IMR-90 (cell line): ENCODE measurements at regions not wholly inside any gene's neighbourhood (a gene's known extent, or its start where the extent isn't known, plus 50 kb on each side); places are given as distances from the start of the nearest gene placed in this dataset.

Experiments
- ATAC-seq: fragments of 200-7000 bp; cut with Tn5 transposase; 2 replicates; pipeline ENCODE4 v1.9.1; 2020; ENCODE audit warnings: low read depth, mild to moderate bottlenecking, moderate library complexity
- BruUV-seq: library from RNA; stranded (reverse); fragments of 400-500 nt; replicated peaks from 2 replicates; lab custom pipeline; 2021; lab: Mats Ljungman, UMichigan
- CTCF ChIA-PET: fragments of 300-600 bp; formaldehyde crosslinking; extraction: SDS; loops from one replicate; lab custom pipeline; 2021; ENCODE audit warnings: antibody characterized with exemption; lab: Yijun Ruan, JAX
- POLR2A ChIA-PET: fragments of 300-600 bp; sonication (Branson Sonifier 250); formaldehyde crosslinking; loops from one replicate; lab custom pipeline; 2022; ENCODE audit warnings: antibody characterized with exemption; ENCODE audit not compliant: unreplicated experiment; lab: Charles Lee
- DNase-seq: peaks from one replicate; pipeline ENCODE4 v3.0.0; 2013
- H2AFZ ChIP-seq: replicated peaks from 2 replicates; pipeline ENCODE3; 2013; ENCODE audit warnings: low read length, mild to moderate bottlenecking; ENCODE audit not compliant: poor library complexity
- H2AK5ac ChIP-seq: 2 replicates; pipeline ENCODE4 v1.6.1; 2013; ENCODE audit warnings: low read depth, low read length, inconsistent platforms
- H2AK9ac ChIP-seq: replicated peaks from 2 replicates; pipeline ENCODE3; 2013; ENCODE audit warnings: mild to moderate bottlenecking, low read depth, low read length, moderate library complexity; ENCODE audit not compliant: poor library complexity
- H2BK120ac ChIP-seq: 2 replicates; pipeline ENCODE4 v1.6.1; 2013; ENCODE audit warnings: low read depth, low read length, inconsistent platforms
- H2BK15ac ChIP-seq: 3 replicates; pipeline ENCODE4 v1.6.1; 2013; ENCODE audit warnings: low read depth, low read length, inconsistent platforms
- H2BK20ac ChIP-seq: 2 replicates; pipeline ENCODE4 v1.6.1; 2013; ENCODE audit warnings: low read depth, mild to moderate bottlenecking, inconsistent platforms, low read length, moderate library complexity
- H2BK5ac ChIP-seq: 2 replicates; pipeline ENCODE4 v1.6.1; 2013; ENCODE audit warnings: mild to moderate bottlenecking, low read depth, low read length, inconsistent platforms; ENCODE audit not compliant: poor library complexity, severe bottlenecking
- H3K14ac ChIP-seq: replicated peaks from 2 replicates; pipeline ENCODE4 v1.6.1; 2013; ENCODE audit warnings: low read depth, low read length, inconsistent platforms
- H3K18ac ChIP-seq: 2 replicates; pipeline ENCODE4 v1.6.1; 2013; ENCODE audit warnings: low read depth, low read length, control low read depth
- H3K23ac ChIP-seq: 2 replicates; pipeline ENCODE4 v1.6.1; 2013; ENCODE audit warnings: low read depth, low read length, inconsistent platforms
- H3K27ac ChIP-seq: 2 replicates; pipeline ENCODE4 v1.5.1; 2013; ENCODE audit warnings: mild to moderate bottlenecking, control low read depth, low read length; ENCODE audit not compliant: insufficient read depth
- H3K27me3 ChIP-seq: 2 replicates; pipeline ENCODE4 v1.6.1; 2013; ENCODE audit warnings: low read length; ENCODE audit not compliant: control insufficient read depth, insufficient read depth
- H3K36me3 ChIP-seq: 2 replicates; pipeline ENCODE4 v1.6.1; 2013; ENCODE audit warnings: low read length, mixed read lengths; ENCODE audit not compliant: control insufficient read depth, insufficient read depth
- H3K4ac ChIP-seq: 2 replicates; pipeline ENCODE4 v1.6.1; 2013; ENCODE audit warnings: low read depth, low read length, inconsistent platforms
- H3K4me1 ChIP-seq: 2 replicates; pipeline ENCODE4 v1.6.1; 2013; ENCODE audit warnings: low read length, mixed read lengths; ENCODE audit not compliant: control insufficient read depth, insufficient read depth
- H3K4me2 ChIP-seq: 2 replicates; pipeline ENCODE4 v1.6.1; 2013; ENCODE audit warnings: low read depth, mild to moderate bottlenecking, control low read depth, low read length, moderate library complexity
- H3K4me3 ChIP-seq: 2 replicates; pipeline ENCODE4 v1.5.1; 2013; ENCODE audit warnings: low read depth, mild to moderate bottlenecking, control low read depth, low read length, moderate library complexity; ENCODE audit not compliant: insufficient read depth
- H3K56ac ChIP-seq: 2 replicates; pipeline ENCODE4 v1.6.1; 2013; ENCODE audit warnings: low read length, inconsistent platforms; ENCODE audit not compliant: insufficient read depth; ENCODE audit errors: extremely low read depth
- H3K79me1 ChIP-seq, 2 experiments: 2 replicates each; pipeline ENCODE4 v1.6.1; 2013; ENCODE audit warnings: low read length in 2 of 2, inconsistent platforms in 1 of 2, low read depth in 1 of 2
- H3K9ac ChIP-seq: 2 replicates; pipeline ENCODE4 v1.6.1; 2013; ENCODE audit warnings: low read depth, low read length, control low read depth
- H3K9me1 ChIP-seq: 2 replicates; pipeline ENCODE4 v1.6.1; 2013; ENCODE audit warnings: low read length, inconsistent platforms; ENCODE audit not compliant: insufficient read depth
- H3K9me3 ChIP-seq: 2 replicates; pipeline ENCODE4 v1.6.1; 2013; ENCODE audit warnings: low read length; ENCODE audit not compliant: control insufficient read depth, insufficient read depth
- H4K20me1 ChIP-seq: 2 replicates; pipeline ENCODE4 v1.6.1; 2013; ENCODE audit warnings: low read length, inconsistent platforms; ENCODE audit not compliant: insufficient read depth
- H4K5ac ChIP-seq: 2 replicates; pipeline ENCODE4 v1.6.1; 2013; ENCODE audit warnings: mild to moderate bottlenecking, low read depth, low read length, control low read depth
- H4K8ac ChIP-seq, 2 experiments: 2 replicates each; pipeline ENCODE4 v1.6.1; 2013; ENCODE audit warnings: low read depth in 2 of 2, low read length in 2 of 2, control low read depth in 1 of 2, inconsistent platforms in 1 of 2
- H4K91ac ChIP-seq: 2 replicates; pipeline ENCODE4 v1.6.1; 2013; ENCODE audit warnings: low read depth, low read length, inconsistent platforms; ENCODE audit not compliant: insufficient read depth
- CEBPB ChIP-seq: IDR thresholded peaks from 2 replicates; pipeline ENCODE4 v1.6.1; 2012; ENCODE audit warnings: low read depth, low read length, improper control_type of control experiment
- ELK1 ChIP-seq: fragments of 150-350 bp; IDR thresholded peaks from 2 replicates; pipeline ENCODE4 v1.6.1; 2016; ENCODE audit warnings: low read depth, mild to moderate bottlenecking, low read length, moderate library complexity, borderline replicate concordance
- FOS ChIP-seq: fragments of 150-350 bp; IDR thresholded peaks from 2 replicates; pipeline ENCODE4 v1.6.1; 2016; ENCODE audit warnings: low read depth, low read length
- MAZ ChIP-seq: IDR thresholded peaks from 2 replicates; pipeline ENCODE4 v1.6.1; 2012; ENCODE audit warnings: low read depth, mild to moderate bottlenecking, low read length, improper control_type of control experiment, moderate library complexity, borderline replicate concordance
- MXI1 ChIP-seq: IDR thresholded peaks from 2 replicates; pipeline ENCODE4 v1.6.1; 2012; ENCODE audit warnings: low read depth, mild to moderate bottlenecking, low read length, moderate library complexity, borderline replicate concordance
- NFE2L2 ChIP-seq: fragments of 150-350 bp; IDR thresholded peaks from 2 replicates; pipeline ENCODE4 v1.6.1; 2016; ENCODE audit warnings: low read depth, mild to moderate bottlenecking, low read length
- RAD21 ChIP-seq: IDR thresholded peaks from 2 replicates; pipeline ENCODE4 v1.6.1; 2012; ENCODE audit warnings: low read length, improper control_type of control experiment
- RCOR1 ChIP-seq: IDR thresholded peaks from 2 replicates; pipeline ENCODE4 v1.6.1; 2012; ENCODE audit warnings: mild to moderate bottlenecking, low read length, improper control_type of control experiment; ENCODE audit not compliant: insufficient replicate concordance
- RFX5 ChIP-seq: IDR thresholded peaks from 2 replicates; pipeline ENCODE4 v1.8.0; 2012; ENCODE audit warnings: low read depth, mild to moderate bottlenecking, low read length, moderate library complexity
- SMC3 ChIP-seq: fragments of 150-350 bp; IDR thresholded peaks from 2 replicates; pipeline ENCODE4 v1.6.1; 2016; ENCODE audit warnings: low read depth, mild to moderate bottlenecking, antibody characterized with exemption, low read length, moderate library complexity
- WGBS, 2 experiments: methylation state at CpG; one replicate each; pipeline versions ENCODE4 v1.1.5 to v1.1.7; 2013; ENCODE audit warnings: missing lambda C conversion rate in 2 of 2; ENCODE audit not compliant: insufficient read length in 1 of 2; ENCODE audit errors: extremely low coverage in 2 of 2; 5-methylcytosine and 5-hydroxymethylcytosine counted together
- dilution Hi-C: fragments of 300-500 bp; cut with HindIII; formaldehyde crosslinking; loops from one replicate; pipeline ENCODE4 v1.14.3; 2018; ENCODE audit warnings: low sequenced_read_pairs; ENCODE audit not compliant: unreplicated experiment
- in situ Hi-C: fragments of 300-500 bp; cut with MboI; formaldehyde crosslinking; loops from 3 replicates; pipeline ENCODE4 v1.14.3; 2019; ENCODE audit warnings: low sequenced_read_pairs, inconsistent platforms, mixed read lengths
- intact Hi-C: fragments of 100-400 bp; cut with micrococcal nuclease; formaldehyde crosslinking; loops from 2 replicates; pipeline ENCODE4 v1.10.0; 2022
- TF ChIP-seq, protein P1 (sequence below): conservative IDR thresholded peaks from 2 replicates; pipeline ENCODE4 v1.5.1; 2012; ENCODE audit warnings: mild to moderate bottlenecking, low read depth, low read length, improper control_type of control experiment
- TF ChIP-seq, protein P2 (sequence below): fragments of 150-350 bp; IDR thresholded peaks from 2 replicates; pipeline ENCODE4 v1.6.1; 2017; ENCODE audit warnings: mild to moderate bottlenecking, antibody characterized with exemption, low read length, low read depth

GRCh38 chr1:95496307-95496706 lies 262.3 kb downstream of the RWDD3 start:
- TF ChIP-seq ELK1 (no peak), RAD21 (no peak), FOS (no peak), RFX5 (no peak), SMC3 (no peak), RCOR1 (no peak), CEBPB (no peak), MAZ (no peak), NFE2L2 (no peak), MXI1 (no peak)
- TF ChIP-seq, protein P1, sequence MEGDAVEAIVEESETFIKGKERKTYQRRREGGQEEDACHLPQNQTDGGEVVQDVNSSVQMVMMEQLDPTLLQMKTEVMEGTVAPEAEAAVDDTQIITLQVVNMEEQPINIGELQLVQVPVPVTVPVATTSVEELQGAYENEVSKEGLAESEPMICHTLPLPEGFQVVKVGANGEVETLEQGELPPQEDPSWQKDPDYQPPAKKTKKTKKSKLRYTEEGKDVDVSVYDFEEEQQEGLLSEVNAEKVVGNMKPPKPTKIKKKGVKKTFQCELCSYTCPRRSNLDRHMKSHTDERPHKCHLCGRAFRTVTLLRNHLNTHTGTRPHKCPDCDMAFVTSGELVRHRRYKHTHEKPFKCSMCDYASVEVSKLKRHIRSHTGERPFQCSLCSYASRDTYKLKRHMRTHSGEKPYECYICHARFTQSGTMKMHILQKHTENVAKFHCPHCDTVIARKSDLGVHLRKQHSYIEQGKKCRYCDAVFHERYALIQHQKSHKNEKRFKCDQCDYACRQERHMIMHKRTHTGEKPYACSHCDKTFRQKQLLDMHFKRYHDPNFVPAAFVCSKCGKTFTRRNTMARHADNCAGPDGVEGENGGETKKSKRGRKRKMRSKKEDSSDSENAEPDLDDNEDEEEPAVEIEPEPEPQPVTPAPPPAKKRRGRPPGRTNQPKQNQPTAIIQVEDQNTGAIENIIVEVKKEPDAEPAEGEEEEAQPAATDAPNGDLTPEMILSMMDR = no peak
- TF ChIP-seq, protein P2, sequence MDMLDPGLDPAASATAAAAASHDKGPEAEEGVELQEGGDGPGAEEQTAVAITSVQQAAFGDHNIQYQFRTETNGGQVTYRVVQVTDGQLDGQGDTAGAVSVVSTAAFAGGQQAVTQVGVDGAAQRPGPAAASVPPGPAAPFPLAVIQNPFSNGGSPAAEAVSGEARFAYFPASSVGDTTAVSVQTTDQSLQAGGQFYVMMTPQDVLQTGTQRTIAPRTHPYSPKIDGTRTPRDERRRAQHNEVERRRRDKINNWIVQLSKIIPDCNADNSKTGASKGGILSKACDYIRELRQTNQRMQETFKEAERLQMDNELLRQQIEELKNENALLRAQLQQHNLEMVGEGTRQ = no peak
- ChIA-PET POLR2A (no interaction called here), CTCF (no interaction called here)
- H3K4ac ChIP-seq = no peak overlapping the region
- WGBS, 2 experiments = no CpG with 5 or more reads among the region's 6 CpGs
- H3K79me1 ChIP-seq = no peaks in the 10 kb centered on the region
- no peak overlapping the region for H3K9ac ChIP-seq
- H3K23ac ChIP-seq = no peak overlapping the region
- H2BK5ac ChIP-seq = no peak overlapping the region
- no peaks in the 10 kb centered on the region for H3K9me1 ChIP-seq
- in situ Hi-C loops = no loop called here
- H3K18ac ChIP-seq = no peak overlapping the region
- no peak overlapping the region for H4K8ac ChIP-seq
- DNase-seq (no peak), ATAC-seq (no peak)
- H4K20me1 ChIP-seq = no peaks in the 10 kb centered on the region
- H2AFZ ChIP-seq = no peak overlapping the region
- no peak overlapping the region for H2AK5ac ChIP-seq
- H3K27ac ChIP-seq = no peak overlapping the region
- no peak overlapping the region for H4K5ac ChIP-seq
- no peak overlapping the region for H4K91ac ChIP-seq
- intact Hi-C loops = no loop called here
- no peaks in the 10 kb centered on the region for H3K27me3 ChIP-seq
- H3K56ac ChIP-seq = no peak overlapping the region
- H2BK20ac ChIP-seq = no peak overlapping the region
- no peak overlapping the region for H2AK9ac ChIP-seq
- dilution Hi-C loops = no loop called here
- H3K4me1 ChIP-seq = no peaks in the 10 kb centered on the region
- no peak overlapping the region for H3K4me3 ChIP-seq
- H2BK120ac ChIP-seq = no peak overlapping the region
- no peak overlapping the region for H3K4me2 ChIP-seq
- no peaks in the 10 kb centered on the region for H3K9me3 ChIP-seq
- no TSS peak for BruUV-seq
- H3K14ac ChIP-seq = no peak overlapping the region
- H2BK15ac ChIP-seq = no peak overlapping the region
- no peaks in the 10 kb centered on the region for H3K36me3 ChIP-seq
